GM06990 (cell line): ENCODE measurements at regions not wholly inside any gene's neighbourhood (a gene's known extent, or its start where the extent isn't known, plus 50 kb on each side); places are given as distances from the start of the nearest gene placed in this dataset.

ENCODE experiments used
- DNase-seq: peaks from one replicate; pipeline ENCODE4 v3.0.0-alpha.2; 2011; ENCODE audit not compliant: insufficient read length; ENCODE audit errors: extremely low read depth
- H3K27me3 ChIP-seq: replicated peaks from 2 replicates; pipeline ENCODE4 v1.6.0; 2011; ENCODE audit warnings: low read length; ENCODE audit not compliant: control insufficient read depth, insufficient read depth
- H3K36me3 ChIP-seq: 2 replicates; pipeline ENCODE4 v1.5.1; 2011; ENCODE audit warnings: low read length; ENCODE audit not compliant: control insufficient read depth, insufficient read depth
- H3K4me3 ChIP-seq: replicated peaks from 2 replicates; pipeline ENCODE4 v1.5.1; 2011; ENCODE audit warnings: low read depth, mild to moderate bottlenecking, control low read depth, low read length
- TF ChIP-seq, protein P1 (sequence below): IDR thresholded peaks from 2 replicates; pipeline ENCODE4 v1.5.1; 2011; ENCODE audit warnings: low read length, control low read depth, mild to moderate bottlenecking, inconsistent platforms; ENCODE audit not compliant: insufficient read depth, poor library complexity, severe bottlenecking

DNA sequence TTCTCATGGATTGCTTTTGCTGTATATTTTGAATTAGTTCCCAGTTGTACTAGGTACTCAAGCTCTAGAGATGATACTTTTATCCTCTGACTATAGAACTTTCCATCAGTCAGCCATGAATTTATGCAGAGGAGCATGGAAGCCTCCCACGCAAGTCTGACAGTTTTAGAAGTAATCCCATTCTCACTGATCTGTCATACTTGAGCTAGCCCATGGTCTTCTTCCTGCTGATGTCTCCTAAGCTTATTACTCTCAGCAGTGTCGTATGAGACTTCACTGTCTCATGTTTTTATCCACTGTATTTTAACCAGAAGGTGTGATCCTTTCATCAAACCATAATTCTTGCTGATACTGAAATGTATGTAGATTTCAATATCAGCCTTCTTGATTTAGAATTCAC lies 715.2 kb upstream of the MARCKS start:
- no peak overlapping the region for H3K4me3 ChIP-seq
- DNase-seq: no peak
- no peaks in the 10 kb centered on the region for H3K36me3 ChIP-seq
- no peaks in the 10 kb centered on the region for H3K27me3 ChIP-seq
- TF ChIP-seq, protein P1, sequence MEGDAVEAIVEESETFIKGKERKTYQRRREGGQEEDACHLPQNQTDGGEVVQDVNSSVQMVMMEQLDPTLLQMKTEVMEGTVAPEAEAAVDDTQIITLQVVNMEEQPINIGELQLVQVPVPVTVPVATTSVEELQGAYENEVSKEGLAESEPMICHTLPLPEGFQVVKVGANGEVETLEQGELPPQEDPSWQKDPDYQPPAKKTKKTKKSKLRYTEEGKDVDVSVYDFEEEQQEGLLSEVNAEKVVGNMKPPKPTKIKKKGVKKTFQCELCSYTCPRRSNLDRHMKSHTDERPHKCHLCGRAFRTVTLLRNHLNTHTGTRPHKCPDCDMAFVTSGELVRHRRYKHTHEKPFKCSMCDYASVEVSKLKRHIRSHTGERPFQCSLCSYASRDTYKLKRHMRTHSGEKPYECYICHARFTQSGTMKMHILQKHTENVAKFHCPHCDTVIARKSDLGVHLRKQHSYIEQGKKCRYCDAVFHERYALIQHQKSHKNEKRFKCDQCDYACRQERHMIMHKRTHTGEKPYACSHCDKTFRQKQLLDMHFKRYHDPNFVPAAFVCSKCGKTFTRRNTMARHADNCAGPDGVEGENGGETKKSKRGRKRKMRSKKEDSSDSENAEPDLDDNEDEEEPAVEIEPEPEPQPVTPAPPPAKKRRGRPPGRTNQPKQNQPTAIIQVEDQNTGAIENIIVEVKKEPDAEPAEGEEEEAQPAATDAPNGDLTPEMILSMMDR: no peak

DNA sequence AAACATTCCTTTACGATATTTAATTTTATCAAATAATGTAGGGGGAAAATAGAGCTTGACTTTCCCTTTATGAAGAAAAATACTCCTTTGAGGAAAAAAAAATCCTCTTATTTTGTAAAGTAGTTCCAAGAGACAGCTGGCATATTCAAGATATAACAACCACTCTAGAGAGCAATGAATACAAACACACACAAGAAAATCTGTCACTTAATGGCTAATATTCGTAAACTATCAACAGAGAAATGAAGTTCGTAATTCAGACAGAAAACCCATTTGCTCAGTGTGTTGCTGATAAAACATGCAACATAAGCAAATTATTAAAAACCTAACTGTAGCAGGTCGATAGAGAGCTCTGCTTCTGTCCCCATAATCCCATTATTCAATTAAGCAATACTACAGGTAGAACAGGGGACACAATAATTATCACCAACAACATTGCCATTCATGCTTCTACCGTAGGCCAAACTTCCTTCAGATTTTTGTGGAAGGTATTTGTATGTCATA lies 714.4 kb upstream of the MARCKS start:
- no peaks in the 10 kb centered on the region for H3K36me3 ChIP-seq
- H3K4me3 ChIP-seq: no peak overlapping the region
- DNase-seq: no peak
- TF ChIP-seq, protein P1: no peak
- no peaks in the 10 kb centered on the region for H3K27me3 ChIP-seq

DNA sequence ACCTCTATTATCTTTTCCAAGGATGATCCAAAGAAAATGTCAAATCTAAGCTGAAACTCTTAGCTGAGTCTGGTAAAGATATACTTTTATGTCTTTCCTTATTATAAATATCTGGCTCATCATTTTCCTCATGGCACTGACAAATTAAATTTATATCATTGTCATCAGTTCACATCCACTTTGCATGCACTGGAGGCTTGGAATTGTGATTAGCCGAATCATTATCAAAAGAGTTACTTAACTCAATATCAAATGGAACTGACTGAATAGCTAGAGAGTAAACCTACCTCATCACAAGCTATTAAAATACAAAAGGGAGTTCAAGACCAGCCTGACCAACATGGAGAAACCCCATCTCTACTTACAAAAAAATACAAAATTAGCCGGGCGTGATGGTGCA lies 713.9 kb upstream of the MARCKS start:
- TF ChIP-seq, protein P1: no peak
- no peak for DNase-seq
- no peak overlapping the region for H3K4me3 ChIP-seq
- no peaks in the 10 kb centered on the region for H3K36me3 ChIP-seq
- no peaks in the 10 kb centered on the region for H3K27me3 ChIP-seq

DNA sequence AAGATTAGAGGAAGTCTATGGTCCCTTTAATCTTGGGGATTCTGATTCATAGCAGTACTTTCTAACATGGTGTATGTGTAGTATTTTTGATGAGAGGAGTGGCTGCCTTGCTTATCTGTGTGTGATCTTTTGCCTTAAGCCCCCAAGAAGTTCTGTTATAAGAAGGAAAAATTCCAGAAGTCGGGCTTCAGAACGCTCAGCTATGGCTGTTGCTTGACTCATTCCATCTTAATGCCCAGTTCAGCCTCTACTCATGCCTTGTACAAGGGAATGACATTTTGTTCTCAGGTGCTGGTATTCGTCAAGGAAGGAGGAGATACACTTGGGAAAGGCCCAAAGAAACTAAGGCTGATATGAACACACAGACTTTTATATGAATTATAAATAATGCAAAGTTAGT lies 713.0 kb upstream of the MARCKS start:
- TF ChIP-seq, protein P1: no peak

DNA sequence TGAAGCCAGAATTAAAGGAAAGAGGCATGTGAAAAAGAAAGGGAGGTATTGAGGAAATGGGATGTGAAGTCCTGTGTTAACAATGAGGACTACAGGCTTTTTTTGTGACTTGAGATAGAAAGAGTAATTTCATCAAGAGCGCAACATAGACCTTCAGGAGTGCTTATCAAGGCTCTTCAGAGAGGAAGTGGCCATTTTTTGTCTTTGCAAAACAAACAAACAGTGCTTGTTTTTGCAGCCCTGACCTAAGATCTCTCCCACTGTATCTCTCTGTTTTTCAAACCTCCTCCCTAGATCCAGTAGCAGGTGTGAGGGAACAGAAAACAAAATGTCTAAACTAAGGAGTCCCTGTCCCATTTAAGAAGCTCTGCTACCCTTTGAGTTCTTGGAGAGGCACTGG lies 710.3 kb upstream of the MARCKS start:
- Histone ChIP-seq H3K36me3 (no peaks in the 10 kb centered on the region), H3K27me3 (no peaks in the 10 kb centered on the region), H3K4me3 (no peak overlapping the region)
- DNase-seq: no peak
- TF ChIP-seq, protein P1: no peak

More for the DNA sequence above, 713.0 kb upstream of the MARCKS start:
- no peak overlapping the region for H3K4me3 ChIP-seq
- no peaks in the 10 kb centered on the region for H3K36me3 ChIP-seq
- DNase-seq: no peak
- no peaks in the 10 kb centered on the region for H3K27me3 ChIP-seq

DNA sequence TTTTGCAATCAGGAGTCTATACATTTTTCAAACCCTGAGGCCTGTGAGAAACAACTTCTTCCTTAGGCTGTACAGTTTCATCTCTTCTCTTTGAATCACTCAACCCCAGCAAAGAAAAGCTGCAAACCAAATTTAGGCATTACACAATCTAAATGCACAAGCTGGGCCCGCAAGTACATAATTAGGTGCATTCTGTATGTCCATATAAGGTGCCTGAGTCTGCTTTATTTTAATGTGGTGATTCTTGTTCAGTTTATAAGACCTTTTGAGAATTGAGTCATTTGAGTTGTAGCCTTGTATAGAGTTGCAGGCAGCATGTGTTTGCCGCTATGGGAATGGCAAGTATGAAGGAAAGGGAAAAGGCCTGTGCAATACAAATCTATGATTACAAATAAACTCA lies 709.6 kb upstream of the MARCKS start:
- no peak overlapping the region for H3K4me3 ChIP-seq
- no peaks in the 10 kb centered on the region for H3K27me3 ChIP-seq
- TF ChIP-seq, protein P1: no peak
- DNase-seq: peak; percentile 13
- no peaks in the 10 kb centered on the region for H3K36me3 ChIP-seq
